ENCODE measurements at regions not wholly inside any gene's neighbourhood (a gene's known extent, or its start where the extent isn't known, plus 50 kb on each side); places are given as distances from the start of the nearest gene placed in this dataset.

DNA sequence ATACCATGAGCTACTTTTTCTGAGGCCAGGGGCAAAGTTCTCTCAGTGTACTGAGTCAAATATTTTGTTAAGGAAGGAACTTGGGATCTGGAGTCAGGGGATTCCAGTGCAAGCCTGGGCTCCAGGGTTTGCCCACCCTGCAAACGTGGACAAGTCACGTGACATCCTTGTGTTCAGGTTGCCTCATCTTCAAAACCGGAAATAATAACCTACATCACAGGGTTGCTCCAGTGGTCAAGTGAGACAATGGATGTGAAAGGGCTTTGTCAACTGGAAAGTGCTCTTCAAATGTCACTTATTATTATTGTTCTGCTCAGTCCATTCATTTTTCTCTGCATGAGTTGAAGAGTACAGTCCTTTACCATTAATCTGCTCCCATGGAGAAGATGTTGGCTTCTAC is 414.9 kb downstream of the COG6 start:
- Histone ChIP-seq H3K4me1 (ENCODE audit: control insufficient read depth, insufficient read depth, low read length) (no peaks in the 10 kb centered on the region), H3K4me3 (no peak overlapping the region), H2AFZ (ENCODE audit: control insufficient read depth, low read depth, low read length) (no peak overlapping the region), H3K79me2 (ENCODE audit: control insufficient read depth, insufficient read depth, low read length) (no peaks in the 10 kb centered on the region), H3K27ac (ENCODE audit: control insufficient read depth, insufficient read depth) (no peak overlapping the region), H3K36me3 (ENCODE audit: control insufficient read depth in 2 of 2, insufficient read depth in 2 of 2, low read length in 1 of 2) (no peaks in the 10 kb centered on the region), H3K9ac (ENCODE audit: control insufficient read depth, insufficient read depth, low read length) (no peak overlapping the region), H3K9me3 (replicated peaks; ENCODE audit: control insufficient read depth, insufficient read depth, low read length) (no peaks in the 10 kb centered on the region), H4K20me1 (ENCODE audit: control insufficient read depth, insufficient read depth) (no peaks in the 10 kb centered on the region), H3K4me2 (ENCODE audit: control insufficient read depth, insufficient read depth) (no peak overlapping the region), H3K27me3 (replicated peaks in 1 of 2; ENCODE audit: control insufficient read depth in 2 of 2, insufficient read depth in 2 of 2, low read length in 1 of 2) (peaks cover 0 to 8% of the 10 kb centered on the region in 2 experiments; a peak in 1 of 4 replicates)
- WGBS (ENCODE audit: insufficient coverage, insufficient replicate concordance, low lambda C conversion rate, missing lambda C conversion rate), result 63% methylated on average over 3 of the region's 3 CpGs
- no TSS peak for BruUV-seq (replicated peaks)
- SMC1A ChIA-PET (ENCODE audit: uncharacterized antibody, unreplicated experiment), result interaction anchor here (1.1 to 3.2 kb wide), 11 partner anchors 10 to 707 kb away, joined by 3 to 55 read pairs (median 8); no protein-coding TSS in a partner anchor
- POLR2A ChIA-PET, result no interaction called here
- in situ Hi-C loops (cut with MboI) (no loop called here), intact Hi-C loops (cut with micrococcal nuclease; ENCODE audit: unreplicated experiment) (no loop called here)
- RAD21 ChIA-PET (ENCODE audit: unreplicated experiment), result interaction anchor here (0.9 to 2.8 kb wide), 9 partner anchors 9 to 616 kb away, joined by 3 to 92 read pairs (median 5); no protein-coding TSS in a partner anchor
- TF ChIP-seq EP300 (IDR thresholded peaks at IDR 0.05; ENCODE audit: borderline replicate concordance in 1 of 2, control insufficient read depth in 1 of 2, low read depth in 2 of 2, low read length in 2 of 2) (peak in 1 of 2 experiments; percentile 51; a peak in 1 of 4 replicates), PML (IDR thresholded peaks at IDR 0.05; ENCODE audit: low read length) (no peak), IKZF2 (IDR thresholded peaks at IDR 0.05) (0 out of 4 replicates have a peak, but pooled peaks of 1 of the 2 experiments have one; percentile 32), ATF7 (IDR thresholded peaks at IDR 0.05; ENCODE audit: low read depth) (0 out of 2 replicates have a peak, but pooled peaks have one; percentile 42), RAD51 (IDR thresholded peaks at IDR 0.05) (peak; percentile 97), POU2F2 (IDR thresholded peaks at IDR 0.05; ENCODE audit: borderline replicate concordance, low read depth, low read length) (no peak), BHLHE40 (IDR thresholded peaks at IDR 0.05; ENCODE audit: borderline replicate concordance in 1 of 2, low read depth in 2 of 2, low read length in 1 of 2) (peak; percentile 37 to 79; a peak in 2 of 4 replicates)
- TF ChIP-seq, protein P1, sequence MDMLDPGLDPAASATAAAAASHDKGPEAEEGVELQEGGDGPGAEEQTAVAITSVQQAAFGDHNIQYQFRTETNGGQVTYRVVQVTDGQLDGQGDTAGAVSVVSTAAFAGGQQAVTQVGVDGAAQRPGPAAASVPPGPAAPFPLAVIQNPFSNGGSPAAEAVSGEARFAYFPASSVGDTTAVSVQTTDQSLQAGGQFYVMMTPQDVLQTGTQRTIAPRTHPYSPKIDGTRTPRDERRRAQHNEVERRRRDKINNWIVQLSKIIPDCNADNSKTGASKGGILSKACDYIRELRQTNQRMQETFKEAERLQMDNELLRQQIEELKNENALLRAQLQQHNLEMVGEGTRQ (IDR thresholded peaks at IDR 0.05; ENCODE audit: borderline replicate concordance, low read depth, low read length), result peak; percentile 33; the same call in 1 of the 2 replicates
- TF ChIP-seq, protein P2, sequence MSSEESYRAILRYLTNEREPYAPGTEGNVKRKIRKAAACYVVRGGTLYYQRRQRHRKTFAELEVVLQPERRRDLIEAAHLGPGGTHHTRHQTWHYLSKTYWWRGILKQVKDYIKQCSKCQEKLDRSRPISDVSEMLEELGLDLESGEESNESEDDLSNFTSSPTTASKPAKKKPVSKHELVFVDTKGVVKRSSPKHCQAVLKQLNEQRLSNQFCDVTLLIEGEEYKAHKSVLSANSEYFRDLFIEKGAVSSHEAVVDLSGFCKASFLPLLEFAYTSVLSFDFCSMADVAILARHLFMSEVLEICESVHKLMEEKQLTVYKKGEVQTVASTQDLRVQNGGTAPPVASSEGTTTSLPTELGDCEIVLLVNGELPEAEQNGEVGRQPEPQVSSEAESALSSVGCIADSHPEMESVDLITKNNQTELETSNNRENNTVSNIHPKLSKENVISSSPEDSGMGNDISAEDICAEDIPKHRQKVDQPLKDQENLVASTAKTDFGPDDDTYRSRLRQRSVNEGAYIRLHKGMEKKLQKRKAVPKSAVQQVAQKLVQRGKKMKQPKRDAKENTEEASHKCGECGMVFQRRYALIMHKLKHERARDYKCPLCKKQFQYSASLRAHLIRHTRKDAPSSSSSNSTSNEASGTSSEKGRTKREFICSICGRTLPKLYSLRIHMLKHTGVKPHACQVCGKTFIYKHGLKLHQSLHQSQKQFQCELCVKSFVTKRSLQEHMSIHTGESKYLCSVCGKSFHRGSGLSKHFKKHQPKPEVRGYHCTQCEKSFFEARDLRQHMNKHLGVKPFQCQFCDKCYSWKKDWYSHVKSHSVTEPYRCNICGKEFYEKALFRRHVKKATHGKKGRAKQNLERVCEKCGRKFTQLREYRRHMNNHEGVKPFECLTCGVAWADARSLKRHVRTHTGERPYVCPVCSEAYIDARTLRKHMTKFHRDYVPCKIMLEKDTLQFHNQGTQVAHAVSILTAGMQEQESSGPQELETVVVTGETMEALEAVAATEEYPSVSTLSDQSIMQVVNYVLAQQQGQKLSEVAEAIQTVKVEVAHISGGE (CRISPR knock-in tag; IDR thresholded peaks at IDR 0.05), result 0 out of 2 replicates have a peak, but pooled peaks have one; percentile 34
- ATAC-seq (peak; percentile 69), FAIRE-seq (peak; percentile 18), DNase-seq (ENCODE audit: low read depth, low spot score) (no peak)
- CTCF ChIA-PET, result interaction anchor here (0.9 to 3.7 kb wide), 14 partner anchors 9 to 708 kb away, joined by 3 to 115 read pairs (median 6); no protein-coding TSS in a partner anchor
